ENCODE measurements at regions not wholly inside any gene's neighbourhood (a gene's known extent, or its start where the extent isn't known, plus 50 kb on each side); places are given as distances from the start of the nearest gene placed in this dataset.

GRCh38 chr5:21236971-21237427 lies 1249.0 kb upstream of the CDH18 start:
- Histone ChIP-seq H3K36me3 (ENCODE audit: control insufficient read depth, insufficient read depth, low read length) (no peaks in the 10 kb centered on the region), H3K4me3 (ENCODE audit: low read depth, low read length) (no peak overlapping the region), H3K27me3 (ENCODE audit: control insufficient read depth, insufficient read depth, low read length) (no peaks in the 10 kb centered on the region)
- DNase-seq (ENCODE audit: low read depth), result peak; percentile 9
- no peak for TF ChIP-seq CTCF (IDR thresholded peaks at IDR 0.05; ENCODE audit: insufficient read depth, low read length, poor library complexity, severe bottlenecking)

GRCh38 chr5:21236104-21236503 lies 1248.1 kb upstream of the CDH18 start:
- Histone ChIP-seq H3K4me3 (ENCODE audit: low read depth, low read length) (no peak overlapping the region), H3K36me3 (ENCODE audit: control insufficient read depth, insufficient read depth, low read length) (no peaks in the 10 kb centered on the region), H3K27me3 (ENCODE audit: control insufficient read depth, insufficient read depth, low read length) (no peaks in the 10 kb centered on the region)
- TF ChIP-seq CTCF (IDR thresholded peaks at IDR 0.05; ENCODE audit: insufficient read depth, low read length, poor library complexity, severe bottlenecking), result no peak
- DNase-seq (ENCODE audit: low read depth), result no peak

- DNase-seq (ENCODE audit: low read depth), result no peak
- Histone ChIP-seq H3K36me3 (ENCODE audit: control insufficient read depth, insufficient read depth, low read length) (no peaks in the 10 kb centered on the region), H3K4me3 (ENCODE audit: low read depth, low read length) (no peak overlapping the region), H3K27me3 (ENCODE audit: control insufficient read depth, insufficient read depth, low read length) (no peaks in the 10 kb centered on the region)
- no peak for TF ChIP-seq CTCF (IDR thresholded peaks at IDR 0.05; ENCODE audit: insufficient read depth, low read length, poor library complexity, severe bottlenecking)
Measured at GRCh38 chr5:21225223-21226064, 1237.4 kb upstream of the CDH18 start.

GRCh38 chr5:21221616-21222015 lies 1233.6 kb upstream of the CDH18 start:
- Histone ChIP-seq H3K4me3 (ENCODE audit: low read depth, low read length) (no peak overlapping the region), H3K27me3 (ENCODE audit: control insufficient read depth, insufficient read depth, low read length) (no peaks in the 10 kb centered on the region), H3K36me3 (ENCODE audit: control insufficient read depth, insufficient read depth, low read length) (no peaks in the 10 kb centered on the region)
- TF ChIP-seq CTCF (IDR thresholded peaks at IDR 0.05; ENCODE audit: insufficient read depth, low read length, poor library complexity, severe bottlenecking), result no peak
- no peak for DNase-seq (ENCODE audit: low read depth)

GRCh38 chr5:21219966-21220365 lies 1232.0 kb upstream of the CDH18 start:
- no peak for TF ChIP-seq CTCF (IDR thresholded peaks at IDR 0.05; ENCODE audit: insufficient read depth, low read length, poor library complexity, severe bottlenecking)
- DNase-seq (ENCODE audit: low read depth), result no peak
- Histone ChIP-seq H3K27me3 (ENCODE audit: control insufficient read depth, insufficient read depth, low read length) (no peaks in the 10 kb centered on the region), H3K4me3 (ENCODE audit: low read depth, low read length) (no peak overlapping the region), H3K36me3 (ENCODE audit: control insufficient read depth, insufficient read depth, low read length) (no peaks in the 10 kb centered on the region)

GRCh38 chr5:21219251-21219650 lies 1231.3 kb upstream of the CDH18 start:
- no peak for DNase-seq (ENCODE audit: low read depth)
- no peak overlapping the region for H3K4me3 ChIP-seq (ENCODE audit: low read depth, low read length)
- no peak for TF ChIP-seq CTCF (IDR thresholded peaks at IDR 0.05; ENCODE audit: insufficient read depth, low read length, poor library complexity, severe bottlenecking)
- H3K36me3 ChIP-seq (ENCODE audit: control insufficient read depth, insufficient read depth, low read length), result no peaks in the 10 kb centered on the region
- no peaks in the 10 kb centered on the region for H3K27me3 ChIP-seq (ENCODE audit: control insufficient read depth, insufficient read depth, low read length)
